Fibroblast of skin of scalp (primary cell): ENCODE measurements at regions not wholly inside any gene's neighbourhood (a gene's known extent, or its start where the extent isn't known, plus 50 kb on each side); places are given as distances from the start of the nearest gene placed in this dataset.
"Not testable (repeated sequence)": the region's sequence is repeated elsewhere in the genome, so short reads cannot be mapped to it uniquely, and the experiment has no call there.

ENCODE experiments used
- DNase-seq: peaks from one replicate; pipeline ENCODE4 v3.0.0-alpha.2; 2013

DNA sequence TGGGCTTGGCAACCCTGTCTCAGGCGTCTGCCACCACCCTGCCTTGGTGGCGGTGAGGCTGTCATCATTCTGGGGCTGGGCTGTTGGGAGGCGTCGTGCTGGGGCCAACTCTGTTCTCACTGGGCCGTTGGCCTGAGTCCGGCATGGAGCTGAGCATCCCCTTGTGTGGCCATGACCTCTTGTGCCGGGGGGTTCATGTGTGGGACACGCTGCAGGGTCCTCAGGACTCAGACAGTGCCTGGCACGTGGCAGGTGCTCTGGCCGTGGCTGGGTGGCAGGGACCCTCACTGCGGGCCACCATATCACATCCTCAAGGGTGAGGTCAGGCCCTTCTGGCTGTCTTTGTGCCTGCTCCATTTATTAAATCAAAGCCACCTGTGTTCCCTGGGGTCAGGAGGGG is 197.4 kb downstream of the BANP start:
- DNase-seq, result not testable (repeated sequence)

DNA sequence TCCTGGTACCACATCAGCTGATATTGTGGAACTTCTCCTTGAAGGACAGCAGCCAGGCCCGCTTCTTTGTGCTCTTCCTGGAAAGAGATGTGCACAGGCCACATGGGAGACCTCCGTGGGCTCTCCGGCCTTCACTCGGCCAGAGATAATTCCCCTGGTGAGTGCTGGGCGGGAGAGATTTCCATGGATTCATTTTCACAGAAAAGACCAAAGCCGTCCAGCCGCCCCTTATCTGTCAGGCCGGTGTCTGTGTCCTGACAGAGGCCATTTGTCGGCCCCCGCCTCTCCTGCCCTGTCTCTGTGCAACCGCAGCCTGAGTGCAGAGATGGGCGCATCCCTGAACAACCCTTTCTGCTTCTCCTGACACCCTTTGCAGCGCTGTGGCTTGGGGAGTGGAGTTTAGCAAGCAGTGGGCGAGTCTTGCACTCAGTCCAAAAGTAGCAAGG is 197.9 kb downstream of the BANP start:
- DNase-seq, result not testable (repeated sequence)

DNA sequence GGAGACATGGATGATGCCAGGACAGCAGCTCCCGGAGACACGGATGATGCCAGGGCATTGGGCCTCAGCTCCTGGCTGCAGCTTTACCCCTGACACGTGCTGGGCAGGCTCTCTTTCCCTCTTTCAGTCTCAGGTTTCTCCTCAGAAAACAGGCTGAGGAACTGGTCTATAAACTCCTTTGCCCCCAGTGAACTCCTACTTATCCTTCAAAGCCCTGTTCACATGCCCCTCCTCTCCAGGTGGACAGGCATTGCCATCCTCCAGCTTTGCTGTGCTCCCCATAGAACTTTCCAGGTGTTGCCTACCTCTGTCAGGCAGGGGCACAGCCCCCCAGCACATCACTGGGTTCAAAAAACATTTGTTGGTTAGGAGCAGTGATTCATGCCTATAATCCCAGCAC is 198.4 kb downstream of the BANP start:
- not testable (repeated sequence) for DNase-seq

DNA sequence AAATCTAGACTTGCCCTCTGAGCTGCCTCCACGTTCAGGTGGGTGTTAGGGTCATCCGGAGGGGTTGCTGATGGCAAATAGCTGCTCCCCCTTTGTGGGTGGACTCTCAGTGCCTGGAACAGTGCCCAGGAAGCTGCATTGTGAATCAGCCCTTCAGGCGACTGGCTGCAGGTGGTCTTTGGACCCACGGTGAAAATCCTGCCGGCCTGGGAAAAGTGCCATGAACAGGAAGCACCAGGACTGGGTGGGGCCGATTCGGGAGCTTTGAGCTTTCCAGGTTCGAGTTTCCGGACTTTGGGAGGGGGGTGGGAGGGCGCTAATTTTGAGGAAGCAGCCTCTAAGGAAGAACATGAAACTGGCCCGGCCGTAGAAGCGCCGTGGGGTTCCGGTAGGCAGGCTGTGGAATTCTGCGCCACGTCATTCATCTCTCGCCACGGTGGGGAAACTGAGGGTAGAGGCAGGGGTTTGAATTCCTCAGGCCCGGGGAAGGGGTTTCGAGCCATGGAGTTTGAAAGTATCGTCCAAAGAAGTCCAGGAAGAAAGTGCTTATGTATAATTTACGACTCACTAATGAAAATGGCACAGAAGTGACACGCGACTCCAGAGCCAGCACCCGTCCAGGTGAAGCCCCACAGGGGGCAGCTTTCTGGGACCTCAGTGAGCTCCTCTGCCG is 199.4 kb downstream of the BANP start:
- not testable (repeated sequence) for DNase-seq

DNA sequence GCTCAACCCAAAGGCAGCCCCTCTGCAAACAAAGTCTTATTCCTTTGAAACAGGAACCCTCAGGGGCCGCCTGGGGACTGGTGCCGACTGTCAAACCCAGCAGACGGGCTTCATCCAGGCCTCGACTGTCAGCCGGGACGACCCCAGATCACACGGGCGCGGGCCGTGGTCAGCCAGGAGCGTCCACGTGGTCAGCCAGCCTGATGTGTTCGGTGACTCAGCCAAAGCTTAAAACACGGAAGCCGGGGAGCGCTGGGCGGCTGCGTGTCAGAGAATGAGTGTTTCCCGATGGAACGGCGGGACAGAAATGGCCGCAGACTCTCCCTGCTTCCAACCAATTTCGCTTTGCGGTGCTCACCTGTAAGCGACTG is 199.9 kb downstream of the BANP start:
- DNase-seq, result not testable (repeated sequence)

DNA sequence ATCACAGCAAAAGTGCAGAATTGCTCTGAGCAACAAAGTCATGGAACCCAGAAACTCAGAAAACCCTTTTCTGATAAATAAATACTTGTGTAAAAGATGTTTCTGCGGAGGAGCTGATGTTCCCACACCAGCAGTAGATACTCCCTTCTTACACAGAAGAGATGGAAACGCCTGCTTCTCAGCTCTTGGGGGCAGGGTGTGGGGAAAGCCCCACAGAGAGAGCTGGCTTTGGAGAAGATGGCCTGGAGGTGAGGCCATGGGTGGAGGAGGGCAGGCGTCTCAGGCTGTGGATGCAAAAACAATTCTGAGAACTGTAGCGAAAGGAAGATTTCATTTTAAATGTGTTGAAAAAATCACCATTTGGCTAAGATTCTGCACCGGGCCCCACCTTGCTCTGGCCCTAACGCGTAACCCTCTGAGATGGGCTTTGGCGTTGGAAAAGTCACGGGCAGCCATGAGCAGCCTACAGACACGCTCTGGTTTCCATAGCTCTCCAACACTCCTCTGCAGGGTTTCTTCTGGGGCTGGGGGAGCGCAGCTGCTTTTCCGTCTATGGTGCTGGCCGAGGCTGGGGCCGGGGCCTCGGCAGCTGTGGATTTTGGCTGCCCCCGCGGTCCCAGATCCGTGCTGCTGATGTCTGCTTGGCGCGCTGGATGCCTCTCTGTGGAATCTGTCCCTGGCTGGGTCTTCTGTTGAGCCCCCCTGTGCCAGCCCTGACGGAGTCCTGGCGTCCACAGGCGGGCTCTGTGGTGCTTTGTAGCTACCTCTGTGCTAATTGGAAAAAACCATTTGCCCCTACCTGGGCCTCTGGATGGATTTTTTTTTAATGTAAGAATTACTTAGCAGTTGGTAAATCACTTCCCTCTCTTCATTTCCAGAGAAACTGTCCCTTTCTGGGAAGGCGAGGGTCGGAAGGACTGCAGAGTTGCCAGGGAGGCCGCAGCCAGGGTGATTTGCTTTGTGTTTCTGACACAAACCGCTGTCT is 200.9 kb downstream of the BANP start:
- not testable (repeated sequence) for DNase-seq

DNA sequence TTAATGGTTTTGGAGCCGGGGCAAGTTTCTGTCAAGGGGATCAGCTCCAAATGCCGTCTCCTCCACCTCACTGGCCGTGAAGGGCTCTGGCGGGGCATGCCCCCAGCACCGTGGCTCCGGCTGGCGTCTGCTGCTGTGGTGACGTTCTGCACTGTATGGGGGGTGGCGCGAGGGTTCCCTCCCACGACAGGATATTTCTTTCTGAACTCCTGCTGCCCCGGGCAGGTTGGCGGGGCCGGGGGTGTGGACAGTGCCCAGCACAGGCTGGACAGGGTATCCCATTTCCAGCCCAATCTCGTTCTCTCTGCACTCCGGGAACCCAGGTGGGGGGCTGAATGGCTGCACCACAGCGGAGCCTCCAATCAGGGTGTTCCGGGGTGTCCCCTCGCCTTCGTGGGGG is 201.6 kb downstream of the BANP start:
- not testable (repeated sequence) for DNase-seq

DNA sequence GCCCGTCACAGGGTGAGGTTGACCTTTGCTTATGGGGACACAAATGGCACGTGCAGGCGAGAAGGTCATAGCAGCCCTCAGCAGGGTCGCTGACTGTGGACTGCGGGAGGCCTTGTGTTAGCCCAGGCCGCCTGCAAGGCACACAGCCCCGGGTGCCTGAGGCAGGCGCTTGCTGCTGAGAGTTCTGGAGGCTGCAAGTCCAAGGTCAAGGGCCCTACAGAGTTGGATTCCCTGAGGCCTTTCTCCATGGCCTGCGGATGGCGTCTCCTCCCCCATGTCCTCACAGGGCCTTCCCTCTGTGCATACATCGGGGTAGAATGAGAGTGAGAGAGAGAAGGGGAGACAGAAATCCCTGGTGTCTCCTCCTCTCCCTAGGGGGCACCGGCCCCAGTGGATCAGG is 202.3 kb downstream of the BANP start:
- DNase-seq, result not testable (repeated sequence)

DNA sequence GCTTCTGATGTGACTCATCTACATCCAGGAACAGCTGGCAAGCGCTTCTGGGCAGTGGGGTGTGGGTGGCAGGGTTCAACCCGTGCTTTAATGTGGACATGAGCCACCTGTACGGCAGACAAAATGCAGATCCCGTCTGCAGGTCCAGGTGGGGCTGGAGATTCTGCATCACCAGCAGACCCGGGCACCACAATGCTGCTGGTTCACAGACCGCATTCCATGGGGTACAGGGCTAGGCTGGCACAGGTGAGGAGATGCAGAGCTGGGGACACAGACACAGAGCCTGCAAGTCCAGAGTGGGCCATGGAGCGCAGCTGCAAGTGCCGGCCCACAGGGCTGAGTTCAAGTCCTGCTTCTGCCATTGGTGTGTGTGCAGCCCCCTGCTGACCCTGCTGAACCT is 203.7 kb downstream of the BANP start:
- DNase-seq, result not testable (repeated sequence)

DNA sequence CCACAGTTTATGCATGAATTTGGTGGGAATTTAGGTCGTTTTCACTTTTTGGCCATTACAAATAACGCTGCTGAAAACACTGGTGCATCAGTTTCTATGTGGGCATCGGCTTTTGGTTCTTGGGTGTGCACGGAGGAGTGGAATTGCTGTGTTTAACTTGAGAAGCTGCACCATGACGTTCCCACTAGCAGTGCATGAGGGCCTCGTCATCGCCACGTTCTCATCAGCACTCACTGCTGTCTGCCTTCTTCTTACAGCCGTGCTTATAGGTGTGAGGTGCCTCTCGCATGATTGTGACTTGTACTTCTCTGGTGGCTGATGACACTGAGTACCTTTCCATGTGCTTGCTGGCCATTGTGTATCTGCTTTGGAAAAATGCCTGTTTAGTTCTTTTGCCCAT is 204.4 kb downstream of the BANP start:
- not testable (repeated sequence) for DNase-seq

DNA sequence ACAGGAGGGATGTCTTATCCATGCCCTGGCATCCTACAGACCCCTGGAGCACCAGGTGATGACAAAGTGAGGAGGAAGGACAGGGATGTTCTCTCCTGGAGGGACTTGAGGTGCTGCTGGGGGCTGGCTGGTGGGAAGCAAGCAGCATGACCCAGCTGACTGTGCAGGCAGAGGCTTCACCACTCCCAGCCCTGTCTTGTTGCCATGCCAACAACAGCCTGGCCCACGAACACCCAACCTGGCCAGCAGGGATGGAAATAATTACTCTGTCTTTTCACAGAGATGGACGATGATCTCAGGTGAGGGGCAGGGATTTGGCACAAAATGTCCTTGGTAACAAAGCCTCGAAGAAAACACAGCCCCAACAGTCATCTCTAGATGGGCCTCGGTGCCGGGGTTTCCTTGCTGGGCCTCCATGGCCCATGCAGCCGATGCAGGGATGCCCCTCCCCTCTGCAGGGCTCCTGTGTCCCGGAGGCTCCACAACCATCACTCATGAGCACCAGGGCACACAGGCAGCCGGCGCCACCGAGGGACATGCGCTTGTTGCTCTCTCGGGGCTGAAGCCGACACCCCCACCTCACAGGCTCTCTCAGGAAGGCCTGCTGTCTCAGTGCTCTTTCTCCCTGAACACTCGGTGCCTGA is 205.5 kb downstream of the BANP start:
- DNase-seq, result not testable (repeated sequence)

DNA sequence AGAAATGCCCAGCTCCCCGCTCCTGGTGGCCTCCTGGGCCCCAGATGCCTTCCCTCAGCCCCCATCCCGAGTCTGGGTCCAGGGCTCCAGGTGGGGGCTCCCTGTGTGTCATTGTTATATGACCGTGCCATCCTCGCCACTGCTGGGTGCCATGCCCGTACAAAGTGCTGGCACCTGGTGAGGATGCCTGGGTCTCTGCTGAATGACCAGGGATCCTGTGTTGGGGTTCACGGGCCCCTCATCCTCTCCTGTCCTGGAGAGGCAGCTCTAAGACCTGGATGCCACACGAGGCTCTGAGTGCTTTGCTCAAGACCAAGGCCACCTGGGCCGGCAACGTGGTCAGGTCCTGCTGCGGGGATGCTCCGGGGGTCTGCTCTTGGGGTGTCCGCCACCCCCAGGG is 206.5 kb downstream of the BANP start:
- DNase-seq, result not testable (repeated sequence)

DNA sequence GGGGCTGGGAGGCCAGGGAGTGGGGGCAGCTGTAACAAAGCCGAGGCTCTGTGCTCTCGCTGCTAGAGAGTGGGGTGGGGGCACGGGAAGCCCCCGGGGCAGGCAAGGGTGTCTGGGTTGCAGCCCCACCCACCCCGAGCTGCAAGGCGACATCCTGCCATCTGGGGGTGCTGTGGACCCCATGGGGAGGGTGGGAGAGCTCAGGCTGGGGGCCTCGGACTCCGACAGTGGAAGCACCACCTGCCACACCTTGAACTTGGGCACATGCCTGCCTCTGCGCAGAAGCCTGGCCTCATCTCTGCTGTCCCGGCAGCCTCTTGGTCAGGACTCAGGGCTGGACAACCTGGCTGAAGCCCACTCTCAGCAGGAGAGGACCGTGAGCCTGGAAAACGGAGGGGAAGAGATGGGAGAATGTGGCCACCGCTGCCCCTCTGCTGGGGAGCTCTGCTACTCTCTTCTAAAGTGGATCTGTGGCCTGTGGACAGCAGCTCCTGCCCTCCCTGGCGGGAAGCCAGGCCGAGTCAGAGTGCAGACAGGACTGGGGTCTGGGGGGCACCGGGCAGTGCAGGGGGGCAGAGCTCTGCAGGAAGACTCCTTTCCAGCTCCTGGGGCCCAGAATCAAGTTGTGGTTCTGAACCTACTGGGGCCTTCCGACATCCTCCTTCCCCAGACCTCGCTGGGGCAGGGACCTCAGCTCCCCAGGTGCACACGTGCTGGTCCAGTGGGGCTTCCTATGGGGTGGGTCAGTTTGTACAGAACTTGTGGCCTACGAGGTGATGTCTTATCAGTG is 207.2 kb downstream of the BANP start:
- not testable (repeated sequence) for DNase-seq

DNA sequence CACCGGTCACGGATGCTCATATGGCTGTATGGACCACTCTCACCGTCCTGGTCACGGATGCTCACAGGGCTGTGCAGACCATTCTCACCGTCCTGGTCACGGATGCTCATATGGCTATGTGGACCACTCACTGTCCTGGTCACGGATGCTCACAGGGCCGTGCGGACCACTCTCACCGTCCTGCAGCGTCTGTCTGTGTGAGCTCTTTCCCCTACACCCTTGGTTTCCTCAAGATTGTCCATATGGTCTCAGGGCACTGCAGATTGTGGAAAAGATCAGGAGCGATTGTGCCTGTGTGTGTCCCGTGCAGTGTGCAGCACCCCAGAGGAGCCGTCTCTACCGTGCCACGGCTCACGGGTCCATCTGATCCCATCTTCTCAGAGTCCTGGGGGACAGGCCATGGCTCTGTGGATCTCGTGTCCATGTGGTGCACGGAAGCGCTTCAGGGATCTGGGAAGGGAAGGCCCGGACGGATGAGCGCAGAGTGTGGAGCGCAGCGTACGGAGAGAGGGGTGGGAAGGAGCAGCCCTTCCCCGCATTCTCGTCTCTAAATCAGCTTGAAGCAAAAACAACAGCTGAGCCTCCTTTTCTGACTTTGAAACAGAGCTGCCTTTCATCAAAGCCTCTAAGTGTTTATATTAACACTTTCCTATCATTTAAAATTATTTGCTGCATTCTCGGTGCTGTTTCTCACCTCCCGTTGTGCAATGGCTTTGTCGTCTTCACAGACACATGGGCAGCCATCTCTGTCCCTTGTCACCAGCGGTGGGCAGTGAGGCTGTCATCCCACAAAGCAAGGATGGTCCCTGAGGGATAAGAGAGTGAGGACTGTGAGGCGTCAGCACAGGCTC is 208.0 kb downstream of the BANP start:
- not testable (repeated sequence) for DNase-seq

DNA sequence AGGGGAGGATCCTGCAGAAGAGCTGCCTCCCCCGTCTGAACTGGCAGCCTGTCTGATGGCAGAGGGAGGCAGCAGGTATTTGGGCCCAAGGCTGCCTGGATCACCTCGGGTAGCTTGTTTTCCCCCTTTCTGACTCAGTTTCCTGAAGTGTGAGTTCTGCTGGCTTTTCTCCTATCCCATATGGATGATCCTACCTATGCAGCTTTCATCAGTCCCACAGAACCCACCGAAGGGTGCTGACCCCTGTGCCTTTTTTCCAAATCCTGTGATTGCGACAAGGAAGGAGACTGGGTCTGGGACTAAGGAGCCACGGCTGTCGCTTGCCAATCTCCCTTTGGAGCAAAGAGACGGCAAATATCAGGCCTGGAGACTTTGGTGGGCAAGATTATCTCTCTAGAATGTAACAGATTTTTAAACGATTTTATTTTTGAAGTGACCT is 208.7 kb downstream of the BANP start:
- not testable (repeated sequence) for DNase-seq

DNA sequence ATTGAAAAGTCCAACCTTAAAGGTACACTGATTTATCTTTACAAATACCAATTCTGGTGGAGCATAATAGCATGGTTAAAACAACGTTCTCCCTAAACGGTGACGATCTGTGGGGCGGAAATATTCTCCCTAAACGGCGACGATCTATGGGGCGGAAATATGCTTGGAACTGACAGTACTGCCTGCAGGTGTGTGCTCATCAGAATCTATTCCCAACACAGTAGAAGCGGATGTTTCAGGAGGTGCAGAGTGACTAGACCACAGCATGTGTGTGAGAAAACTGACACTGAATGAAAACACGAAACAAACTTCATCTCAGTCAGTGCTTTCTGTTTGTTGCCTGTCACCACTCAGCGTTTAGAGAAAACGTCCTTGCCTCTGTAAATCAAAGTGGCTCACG is 210.0 kb downstream of the BANP start:
- not testable (repeated sequence) for DNase-seq

DNA sequence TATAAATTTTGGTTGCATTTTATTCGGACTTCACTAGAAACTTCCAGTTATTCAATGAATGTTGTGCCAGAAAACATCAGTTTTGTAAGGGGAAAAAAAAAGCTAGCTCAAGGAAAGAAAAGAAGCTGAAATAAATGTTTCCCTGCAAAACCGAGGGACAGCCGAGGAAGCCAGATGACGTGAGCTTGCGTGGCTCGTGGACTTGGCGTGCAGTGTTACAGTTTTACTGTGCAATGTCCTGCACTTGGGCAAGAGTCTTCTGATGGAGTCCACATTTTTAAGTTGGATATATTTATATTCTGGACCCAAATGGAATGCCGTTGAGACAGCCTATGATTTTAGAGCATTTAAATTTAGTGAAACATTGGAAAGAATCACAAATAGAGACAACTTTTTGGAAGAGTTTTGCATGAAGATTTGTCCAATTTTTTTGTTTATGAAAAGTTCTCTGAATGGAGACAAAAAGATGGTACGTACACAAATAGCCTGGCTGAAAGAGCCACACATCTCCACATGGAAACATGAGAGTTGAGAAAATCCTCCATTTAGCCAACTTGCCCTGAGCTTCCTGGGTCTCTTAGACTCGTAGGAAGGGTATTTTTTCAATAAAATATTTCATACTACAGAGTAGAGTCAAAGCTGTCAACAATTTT is 210.5 kb downstream of the BANP start:
- DNase-seq, result not testable (repeated sequence)

DNA sequence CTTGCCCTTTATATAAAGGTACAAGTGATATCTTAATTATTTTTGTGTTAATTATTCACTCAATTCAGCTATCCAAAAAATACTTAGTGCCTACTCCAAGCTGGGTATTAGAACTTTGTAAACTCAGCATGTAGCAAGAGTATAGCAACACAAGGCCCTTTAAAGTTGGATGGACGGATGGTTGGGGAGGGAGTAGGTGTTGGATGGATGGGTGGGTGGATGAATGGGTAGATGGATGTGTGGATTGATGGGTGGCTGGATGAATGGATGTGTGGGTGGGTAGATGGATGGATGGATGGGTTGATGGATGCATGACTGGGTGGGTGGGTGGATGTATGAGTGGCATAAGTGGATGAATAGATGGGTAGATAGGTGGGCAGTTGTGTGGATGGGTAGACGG is 211.5 kb downstream of the BANP start:
- not testable (repeated sequence) for DNase-seq

DNA sequence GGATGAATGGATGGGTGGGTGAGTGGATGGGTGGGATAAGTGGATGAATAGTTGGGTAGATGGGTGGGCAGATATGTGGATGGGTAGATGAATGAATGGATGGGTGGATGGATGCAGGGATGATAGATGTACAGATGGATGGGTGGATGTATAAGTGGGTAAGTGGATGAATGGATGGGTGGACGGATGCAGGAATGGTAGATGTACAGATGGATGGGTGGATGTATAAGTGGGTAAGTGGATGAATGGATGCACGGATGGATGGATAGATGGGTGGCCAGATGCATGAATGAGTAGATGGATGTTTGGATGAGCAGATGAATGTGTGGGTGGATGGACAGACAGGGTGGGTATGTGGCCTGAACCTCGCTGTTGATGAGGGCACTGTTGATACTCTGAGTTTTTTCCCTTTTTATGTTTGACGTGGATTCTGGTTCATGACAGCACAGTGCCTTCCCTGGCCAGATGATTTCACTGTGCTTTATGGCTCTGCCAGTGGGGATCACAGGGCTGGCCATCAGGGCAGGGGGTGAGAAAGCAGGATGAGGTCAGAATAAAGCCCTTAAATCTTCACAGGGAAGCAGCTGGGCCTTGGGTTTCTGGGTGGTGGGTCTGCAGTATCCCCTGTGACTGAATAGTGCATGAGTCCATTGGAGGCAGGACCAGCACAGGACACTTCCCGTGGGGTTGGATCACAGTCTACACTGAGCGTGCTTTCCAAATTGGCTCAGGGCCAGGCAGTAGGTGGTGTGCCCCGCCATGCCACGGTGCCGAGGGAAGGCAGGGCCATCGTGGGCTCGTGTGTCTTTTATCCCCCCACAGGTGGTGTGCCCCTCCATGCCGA is 213.2 kb downstream of the BANP start:
- not testable (repeated sequence) for DNase-seq
